HEK293 (cell line): ENCODE measurements at regions not wholly inside any gene's neighbourhood (a gene's known extent, or its start where the extent isn't known, plus 50 kb on each side); places are given as distances from the start of the nearest gene placed in this dataset.
"Not testable (repeated sequence)": the region's sequence is repeated elsewhere in the genome, so short reads cannot be mapped to it uniquely, and the experiment has no call there.

Source experiments
- GLI4 ChIP-seq: fragments of 450-650 bp; formaldehyde crosslinking; IDR thresholded peaks from 2 replicates; pipeline ENCODE4 v1.5.1; 2016; ENCODE audit warnings: missing biosample characterization, missing genetic modification characterization
- WT1 ChIP-seq: fragments of 450-650 bp; formaldehyde crosslinking; IDR thresholded peaks from 2 replicates; pipeline ENCODE4 v1.5.1; 2016; ENCODE audit warnings: missing biosample characterization, missing genetic modification characterization
- ZBTB44 ChIP-seq: fragments of 450-650 bp; IDR thresholded peaks from 2 replicates; pipeline ENCODE4 v1.5.1; 2018; ENCODE audit warnings: missing biosample characterization, mild to moderate bottlenecking, missing genetic modification characterization
- ZBTB7A ChIP-seq: fragments of 450-650 bp; formaldehyde crosslinking; IDR thresholded peaks from 2 replicates; pipeline ENCODE4 v1.5.1; 2016; ENCODE audit warnings: low read depth, missing biosample characterization, missing genetic modification characterization
- ZFP69B ChIP-seq: fragments of 450-650 bp; formaldehyde crosslinking; IDR thresholded peaks from 2 replicates; pipeline ENCODE4 v1.5.1; 2016; ENCODE audit warnings: missing biosample characterization, missing genetic modification characterization
- ZNF239 ChIP-seq: fragments of 450-650 bp; formaldehyde crosslinking; IDR thresholded peaks from 2 replicates; pipeline ENCODE4 v1.5.1; 2016; ENCODE audit warnings: missing biosample characterization, missing genetic modification characterization
- ZNF266 ChIP-seq: fragments of 450-650 bp; formaldehyde crosslinking; IDR thresholded peaks from 2 replicates; pipeline ENCODE4 v1.5.1; 2016; ENCODE audit warnings: missing biosample characterization, missing genetic modification characterization, low read depth
- ZNF274 ChIP-seq, 2 experiments: fragments of 200-500 bp in 1 of 2; fragments of 450-650 bp in 1 of 2; sonication (Bioruptor generic) in 1 of 2; formaldehyde crosslinking in 1 of 2; IDR thresholded peaks; 2 replicates each; pipeline versions ENCODE4 v1.5.1 to v1.6.1; 2014 to 2016; ENCODE audit warnings: borderline replicate concordance in 1 of 2, inconsistent platforms in 1 of 2, low read length in 1 of 2, missing biosample characterization in 1 of 2, missing genetic modification characterization in 1 of 2
- ZNF391 ChIP-seq: fragments of 450-650 bp; formaldehyde crosslinking; IDR thresholded peaks from 2 replicates; pipeline ENCODE4 v1.5.1; 2016; ENCODE audit warnings: low read depth, missing biosample characterization, missing genetic modification characterization, borderline replicate concordance
- ZNF449 ChIP-seq: fragments of 450-650 bp; formaldehyde crosslinking; IDR thresholded peaks from 2 replicates; pipeline ENCODE4 v1.5.1; 2017; ENCODE audit warnings: missing biosample characterization, mild to moderate bottlenecking, missing genetic modification characterization, moderate library complexity
- ZNF624 ChIP-seq: fragments of 450-650 bp; formaldehyde crosslinking; IDR thresholded peaks from 2 replicates; pipeline ENCODE4 v1.5.1; 2017; ENCODE audit warnings: missing biosample characterization, missing genetic modification characterization
- ZSCAN16 ChIP-seq: fragments of 450-650 bp; formaldehyde crosslinking; IDR thresholded peaks from 2 replicates; pipeline ENCODE4 v1.5.1; 2016; ENCODE audit warnings: missing biosample characterization, missing genetic modification characterization
- ZSCAN30 ChIP-seq: fragments of 450-650 bp; IDR thresholded peaks from 2 replicates; pipeline ENCODE4 v1.5.1; 2018; ENCODE audit warnings: missing biosample characterization, mild to moderate bottlenecking, missing genetic modification characterization, moderate library complexity
- TF ChIP-seq, protein P1 (sequence below): fragments of 450-650 bp; formaldehyde crosslinking; IDR thresholded peaks from 2 replicates; pipeline ENCODE4 v1.5.1; 2016; ENCODE audit warnings: missing biosample characterization, missing genetic modification characterization

GRCh38 chr7:150081865-150082264, 208.1 kb downstream of the ATP6V0E2 start:
- TF ChIP-seq, protein P1, sequence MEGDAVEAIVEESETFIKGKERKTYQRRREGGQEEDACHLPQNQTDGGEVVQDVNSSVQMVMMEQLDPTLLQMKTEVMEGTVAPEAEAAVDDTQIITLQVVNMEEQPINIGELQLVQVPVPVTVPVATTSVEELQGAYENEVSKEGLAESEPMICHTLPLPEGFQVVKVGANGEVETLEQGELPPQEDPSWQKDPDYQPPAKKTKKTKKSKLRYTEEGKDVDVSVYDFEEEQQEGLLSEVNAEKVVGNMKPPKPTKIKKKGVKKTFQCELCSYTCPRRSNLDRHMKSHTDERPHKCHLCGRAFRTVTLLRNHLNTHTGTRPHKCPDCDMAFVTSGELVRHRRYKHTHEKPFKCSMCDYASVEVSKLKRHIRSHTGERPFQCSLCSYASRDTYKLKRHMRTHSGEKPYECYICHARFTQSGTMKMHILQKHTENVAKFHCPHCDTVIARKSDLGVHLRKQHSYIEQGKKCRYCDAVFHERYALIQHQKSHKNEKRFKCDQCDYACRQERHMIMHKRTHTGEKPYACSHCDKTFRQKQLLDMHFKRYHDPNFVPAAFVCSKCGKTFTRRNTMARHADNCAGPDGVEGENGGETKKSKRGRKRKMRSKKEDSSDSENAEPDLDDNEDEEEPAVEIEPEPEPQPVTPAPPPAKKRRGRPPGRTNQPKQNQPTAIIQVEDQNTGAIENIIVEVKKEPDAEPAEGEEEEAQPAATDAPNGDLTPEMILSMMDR (tag by site-specific recombination), result not testable (repeated sequence)
- TF ChIP-seq ZFP69B (tag by site-specific recombination); ZSCAN16; ZNF266 (tag by site-specific recombination); ZSCAN30 (tag by site-specific recombination); ZNF391 (tag by site-specific recombination); ZBTB7A (tag by site-specific recombination); WT1 (tag by site-specific recombination); ZNF274 (IDR thresholded peaks at IDR 0.05; ENCODE audit: low read length); ZNF274 (tag by site-specific recombination; IDR thresholded peaks at IDR 0.05; ENCODE audit: borderline replicate concordance); ZBTB44; ZNF624; ZNF449; GLI4 (tag by site-specific recombination); ZNF239: not testable (repeated sequence)
